PFSK-1 (cell line): ENCODE measurements at regions not wholly inside any gene's neighbourhood (a gene's known extent, or its start where the extent isn't known, plus 50 kb on each side); places are given as distances from the start of the nearest gene placed in this dataset.

Experiments
- FOXP2 ChIP-seq: optimal IDR thresholded peaks from 2 replicates; pipeline ENCODE3; 2011; ENCODE audit warnings: borderline replicate concordance, control low read depth, inconsistent platforms; ENCODE audit not compliant: insufficient read depth; ENCODE audit errors: extremely low read length, extremely low read depth
- POLR2AphosphoS5 ChIP-seq: IDR thresholded peaks from 2 replicates; pipeline ENCODE4 v1.6.1; 2012; ENCODE audit warnings: low read depth, mild to moderate bottlenecking, control low read depth, low read length, moderate library complexity
- SIN3A ChIP-seq: IDR thresholded peaks from 2 replicates; pipeline ENCODE4 v1.6.1; 2012; ENCODE audit warnings: mild to moderate bottlenecking, low read length, moderate library complexity, borderline replicate concordance; ENCODE audit not compliant: insufficient read depth
- TAF1 ChIP-seq: IDR thresholded peaks from 2 replicates; pipeline ENCODE4 v1.6.1; 2012; ENCODE audit warnings: low read length, control low read depth, borderline replicate concordance; ENCODE audit not compliant: insufficient read depth
- TF ChIP-seq, protein P1 (sequence below), 2 experiments: IDR thresholded peaks; 2 replicates each; pipeline versions ENCODE4 v1.6.1 to v1.8.0; 2011 to 2012; ENCODE audit warnings: low read depth in 2 of 2, low read length in 2 of 2, control low read depth in 1 of 2, inconsistent platforms in 1 of 2, mild to moderate bottlenecking in 1 of 2, moderate library complexity in 1 of 2; ENCODE audit not compliant: insufficient read depth in 1 of 2

DNA sequence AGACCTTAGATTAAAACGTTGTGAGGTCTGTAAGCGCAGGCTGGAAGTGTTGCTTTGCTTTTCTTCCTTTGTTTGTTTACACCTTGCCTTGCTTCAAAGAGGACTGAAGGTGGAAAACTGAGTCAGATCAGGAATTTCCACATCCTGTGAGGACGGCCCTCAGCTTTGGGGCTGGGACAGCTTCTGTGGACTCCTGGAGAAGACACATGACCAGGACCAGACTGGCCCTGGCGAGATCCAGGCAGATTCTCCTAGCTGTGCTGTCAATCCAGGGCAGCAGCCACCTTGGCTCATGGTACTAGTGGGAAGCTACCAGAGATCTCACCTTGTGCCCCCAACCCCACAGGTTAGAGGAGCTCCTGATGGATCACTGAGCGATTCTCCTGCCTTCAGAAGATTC, 1461.9 kb downstream of the TBC1D22A start:
- no peak for TF ChIP-seq POLR2AphosphoS5
- TF ChIP-seq TAF1: no peak
- TF ChIP-seq FOXP2: no peak
- TF ChIP-seq, protein P1, sequence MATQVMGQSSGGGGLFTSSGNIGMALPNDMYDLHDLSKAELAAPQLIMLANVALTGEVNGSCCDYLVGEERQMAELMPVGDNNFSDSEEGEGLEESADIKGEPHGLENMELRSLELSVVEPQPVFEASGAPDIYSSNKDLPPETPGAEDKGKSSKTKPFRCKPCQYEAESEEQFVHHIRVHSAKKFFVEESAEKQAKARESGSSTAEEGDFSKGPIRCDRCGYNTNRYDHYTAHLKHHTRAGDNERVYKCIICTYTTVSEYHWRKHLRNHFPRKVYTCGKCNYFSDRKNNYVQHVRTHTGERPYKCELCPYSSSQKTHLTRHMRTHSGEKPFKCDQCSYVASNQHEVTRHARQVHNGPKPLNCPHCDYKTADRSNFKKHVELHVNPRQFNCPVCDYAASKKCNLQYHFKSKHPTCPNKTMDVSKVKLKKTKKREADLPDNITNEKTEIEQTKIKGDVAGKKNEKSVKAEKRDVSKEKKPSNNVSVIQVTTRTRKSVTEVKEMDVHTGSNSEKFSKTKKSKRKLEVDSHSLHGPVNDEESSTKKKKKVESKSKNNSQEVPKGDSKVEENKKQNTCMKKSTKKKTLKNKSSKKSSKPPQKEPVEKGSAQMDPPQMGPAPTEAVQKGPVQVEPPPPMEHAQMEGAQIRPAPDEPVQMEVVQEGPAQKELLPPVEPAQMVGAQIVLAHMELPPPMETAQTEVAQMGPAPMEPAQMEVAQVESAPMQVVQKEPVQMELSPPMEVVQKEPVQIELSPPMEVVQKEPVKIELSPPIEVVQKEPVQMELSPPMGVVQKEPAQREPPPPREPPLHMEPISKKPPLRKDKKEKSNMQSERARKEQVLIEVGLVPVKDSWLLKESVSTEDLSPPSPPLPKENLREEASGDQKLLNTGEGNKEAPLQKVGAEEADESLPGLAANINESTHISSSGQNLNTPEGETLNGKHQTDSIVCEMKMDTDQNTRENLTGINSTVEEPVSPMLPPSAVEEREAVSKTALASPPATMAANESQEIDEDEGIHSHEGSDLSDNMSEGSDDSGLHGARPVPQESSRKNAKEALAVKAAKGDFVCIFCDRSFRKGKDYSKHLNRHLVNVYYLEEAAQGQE (IDR thresholded peaks at IDR 0.05; ENCODE audit: insufficient read depth in 1 of 2, low read depth in 2 of 2, low read length in 2 of 2): no peak
- TF ChIP-seq SIN3A: no peak

GRCh38 chr22:48223488-48224190, 1461.2 kb downstream of the TBC1D22A start:
- TF ChIP-seq TAF1: no peak
- no peak for TF ChIP-seq FOXP2
- TF ChIP-seq, protein P1 (IDR thresholded peaks at IDR 0.05; ENCODE audit: insufficient read depth in 1 of 2, low read depth in 2 of 2, low read length in 2 of 2): no peak
- TF ChIP-seq POLR2AphosphoS5: no peak
- no peak for TF ChIP-seq SIN3A

GRCh38 chr22:48222742-48223487, 1460.5 kb downstream of the TBC1D22A start:
- no peak for TF ChIP-seq SIN3A
- TF ChIP-seq POLR2AphosphoS5: no peak
- TF ChIP-seq, protein P1 (IDR thresholded peaks at IDR 0.05; ENCODE audit: insufficient read depth in 1 of 2, low read depth in 2 of 2, low read length in 2 of 2): no peak
- TF ChIP-seq FOXP2: no peak
- TF ChIP-seq TAF1: no peak

DNA sequence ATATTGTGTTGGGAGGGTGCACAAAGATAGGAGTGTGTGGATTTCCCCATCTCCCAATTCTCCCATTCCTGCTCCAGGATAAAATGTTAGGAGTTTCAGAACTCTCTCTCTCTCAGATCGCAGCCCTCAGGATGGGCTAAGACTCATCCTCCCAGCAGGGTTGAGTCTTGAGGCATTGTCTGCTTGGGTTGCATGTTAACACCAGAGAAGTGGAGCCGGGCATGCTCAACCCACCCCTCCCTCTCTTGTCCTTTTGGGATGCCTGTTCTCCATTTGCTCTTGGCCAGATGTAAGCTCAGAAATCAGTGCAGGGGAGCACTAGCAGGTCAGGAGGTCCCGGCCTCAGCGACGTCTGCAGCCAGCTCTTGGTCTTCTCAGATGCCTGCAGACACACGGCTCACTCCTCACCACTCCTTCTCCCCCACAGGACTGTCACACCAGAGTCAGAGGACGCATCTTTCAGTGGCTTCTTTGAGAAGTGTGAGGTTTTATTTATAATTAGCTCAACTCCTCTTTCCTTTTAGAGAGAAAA, 1456.5 kb downstream of the TBC1D22A start:
- TF ChIP-seq POLR2AphosphoS5 (no peak), TAF1 (no peak), SIN3A (no peak), FOXP2 (no peak)
- TF ChIP-seq, protein P1 (IDR thresholded peaks at IDR 0.05; ENCODE audit: insufficient read depth in 1 of 2, low read depth in 2 of 2, low read length in 2 of 2): no peak
